Kasumi-1 (cell line): ENCODE measurements at regions not wholly inside any gene's neighbourhood (a gene's known extent, or its start where the extent isn't known, plus 50 kb on each side); places are given as distances from the start of the nearest gene placed in this dataset.

Experiments used
- DNase-seq, 2 experiments: peaks; one replicate each; lab custom pipeline; 2025; lab: John Stamatoyannopoulos, UW

GRCh38 chr18:4639628-4640310 lies 184.7 kb upstream of the DLGAP1 start:
- DNase-seq = no peak

GRCh38 chr18:4638680-4639079 lies 183.6 kb upstream of the DLGAP1 start:
- no peak for DNase-seq

- no peak for DNase-seq
These were observed 182.8 kb upstream of the DLGAP1 start for GRCh38 chr18:4637876-4638275.

- DNase-seq = no peak
These were observed 181.9 kb upstream of the DLGAP1 start for GRCh38 chr18:4636967-4637366.

GRCh38 chr18:4631239-4631638 lies 176.1 kb upstream of the DLGAP1 start:
- no peak for DNase-seq

- no peak for DNase-seq
These were observed 150.1 kb upstream of the DLGAP1 start for GRCh38 chr18:4605212-4605611.

GRCh38 chr18:4603955-4604354 lies 148.8 kb upstream of the DLGAP1 start:
- DNase-seq = no peak

GRCh38 chr18:4599312-4599711 lies 144.2 kb upstream of the DLGAP1 start:
- no peak for DNase-seq

GRCh38 chr18:4597301-4597700 lies 142.2 kb upstream of the DLGAP1 start:
- DNase-seq = no peak

- no peak for DNase-seq
These were observed 138.8 kb upstream of the DLGAP1 start for GRCh38 chr18:4593895-4594294.

GRCh38 chr18:4593459-4593858 lies 138.4 kb upstream of the DLGAP1 start:
- no peak for DNase-seq

- no peak for DNase-seq
These were observed 134.1 kb upstream of the DLGAP1 start for GRCh38 chr18:4589056-4589800.

GRCh38 chr18:4587204-4587603 lies 132.1 kb upstream of the DLGAP1 start:
- no peak for DNase-seq

- no peak for DNase-seq
These were observed 131.6 kb upstream of the DLGAP1 start for GRCh38 chr18:4586731-4587130.

GRCh38 chr18:4582431-4583335 lies 127.6 kb upstream of the DLGAP1 start:
- DNase-seq = no peak

- no peak for DNase-seq
These were observed 126.9 kb upstream of the DLGAP1 start for GRCh38 chr18:4581966-4582365.

GRCh38 chr18:4578449-4578848 lies 123.3 kb upstream of the DLGAP1 start:
- DNase-seq = no peak

- DNase-seq = no peak
These were observed 118.6 kb upstream of the DLGAP1 start for GRCh38 chr18:4573735-4574134.

GRCh38 chr18:4557502-4557901 lies 102.4 kb upstream of the DLGAP1 start:
- DNase-seq = no peak

GRCh38 chr18:4551001-4551360 lies 95.9 kb upstream of the DLGAP1 start:
- DNase-seq = no peak

- no peak for DNase-seq
These were observed 94.2 kb upstream of the DLGAP1 start for GRCh38 chr18:4549164-4549872.

- no peak for DNase-seq
These were observed 92.0 kb upstream of the DLGAP1 start for GRCh38 chr18:4547126-4547525.
